Loucy (cell line): ENCODE measurements at regions not wholly inside any gene's neighbourhood (a gene's known extent, or its start where the extent isn't known, plus 50 kb on each side); places are given as distances from the start of the nearest gene placed in this dataset.

Source experiments
- EZH2phosphoT487 ChIP-seq: fragments of 200-600 bp; IDR thresholded peaks from 2 replicates; pipeline ENCODE4 v1.6.1; 2018; ENCODE audit warnings: antibody characterized with exemption, mild to moderate bottlenecking, moderate library complexity, borderline replicate concordance
- TF ChIP-seq, protein P1 (sequence below): fragments of 200-600 bp; sonication (generic); conservative IDR thresholded peaks from 2 replicates; pipeline ENCODE4 v1.5.1; 2014; ENCODE audit warnings: mild to moderate bottlenecking, antibody characterized with exemption, low read length

DNA sequence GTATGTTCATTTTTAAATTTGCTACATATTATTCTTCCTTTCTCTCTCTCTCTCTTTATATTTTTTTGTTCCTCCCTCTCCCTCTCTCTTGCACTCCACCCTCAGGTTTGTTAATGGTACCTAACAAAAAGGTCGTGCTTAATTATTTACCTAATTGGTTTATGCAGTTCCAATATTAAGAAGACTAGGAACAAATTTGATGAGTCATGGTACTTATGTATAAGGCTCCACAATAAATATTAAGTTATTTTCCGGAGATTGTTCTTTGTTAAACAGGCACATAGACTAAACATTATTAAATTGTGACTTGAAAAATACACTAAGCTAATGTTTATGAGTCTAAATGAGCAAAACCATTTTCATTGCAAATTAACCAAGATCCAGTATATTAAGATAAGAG lies 1200.8 kb upstream of the ALCAM start:
- TF ChIP-seq, protein P1, sequence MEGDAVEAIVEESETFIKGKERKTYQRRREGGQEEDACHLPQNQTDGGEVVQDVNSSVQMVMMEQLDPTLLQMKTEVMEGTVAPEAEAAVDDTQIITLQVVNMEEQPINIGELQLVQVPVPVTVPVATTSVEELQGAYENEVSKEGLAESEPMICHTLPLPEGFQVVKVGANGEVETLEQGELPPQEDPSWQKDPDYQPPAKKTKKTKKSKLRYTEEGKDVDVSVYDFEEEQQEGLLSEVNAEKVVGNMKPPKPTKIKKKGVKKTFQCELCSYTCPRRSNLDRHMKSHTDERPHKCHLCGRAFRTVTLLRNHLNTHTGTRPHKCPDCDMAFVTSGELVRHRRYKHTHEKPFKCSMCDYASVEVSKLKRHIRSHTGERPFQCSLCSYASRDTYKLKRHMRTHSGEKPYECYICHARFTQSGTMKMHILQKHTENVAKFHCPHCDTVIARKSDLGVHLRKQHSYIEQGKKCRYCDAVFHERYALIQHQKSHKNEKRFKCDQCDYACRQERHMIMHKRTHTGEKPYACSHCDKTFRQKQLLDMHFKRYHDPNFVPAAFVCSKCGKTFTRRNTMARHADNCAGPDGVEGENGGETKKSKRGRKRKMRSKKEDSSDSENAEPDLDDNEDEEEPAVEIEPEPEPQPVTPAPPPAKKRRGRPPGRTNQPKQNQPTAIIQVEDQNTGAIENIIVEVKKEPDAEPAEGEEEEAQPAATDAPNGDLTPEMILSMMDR, result no peak
- TF ChIP-seq EZH2phosphoT487, result no peak
